ENCODE measurements at regions not wholly inside any gene's neighbourhood (a gene's known extent, or its start where the extent isn't known, plus 50 kb on each side); places are given as distances from the start of the nearest gene placed in this dataset.

- Histone ChIP-seq H3K27ac (no peak overlapping the region), H3K4me3 (ENCODE audit: low read depth, low read length) (no peak overlapping the region), H3K36me3 (replicated peaks) (no peaks in the 10 kb centered on the region), H3K27me3 (replicated peaks) (no peaks in the 10 kb centered on the region)
- no peak for DNase-seq
- no peak for TF ChIP-seq CTCF (IDR thresholded peaks at IDR 0.05; ENCODE audit: low read depth, low read length, missing control alignments)
- in situ Hi-C loops (cut with HindIII; ENCODE audit: low pct_ligation_motif_present, low sequenced_read_pairs) = no loop called here
These were observed 368.7 kb upstream of the ARHGEF26 start for GRCh38 chr3:153752405-153753027.

- in situ Hi-C loops (cut with HindIII; ENCODE audit: low pct_ligation_motif_present, low sequenced_read_pairs) = no loop called here
- DNase-seq = no peak
- Histone ChIP-seq H3K27me3 (replicated peaks) (no peaks in the 10 kb centered on the region), H3K4me3 (ENCODE audit: low read depth, low read length) (no peak overlapping the region), H3K27ac (no peak overlapping the region), H3K36me3 (replicated peaks) (no peaks in the 10 kb centered on the region)
- no peak for TF ChIP-seq CTCF (IDR thresholded peaks at IDR 0.05; ENCODE audit: low read depth, low read length, missing control alignments)
These were observed 368.2 kb upstream of the ARHGEF26 start for GRCh38 chr3:153753035-153753434.

- in situ Hi-C loops (cut with HindIII; ENCODE audit: low pct_ligation_motif_present, low sequenced_read_pairs) = no loop called here
- TF ChIP-seq CTCF (IDR thresholded peaks at IDR 0.05; ENCODE audit: low read depth, low read length, missing control alignments) = no peak
These were observed 364.4 kb upstream of the ARHGEF26 start for GRCh38 chr3:153756816-153757215.

GRCh38 chr3:153757839-153758238 is 363.4 kb upstream of the ARHGEF26 start:
- DNase-seq = no peak
- Histone ChIP-seq H3K27me3 (replicated peaks) (no peaks in the 10 kb centered on the region), H3K27ac (no peak overlapping the region), H3K36me3 (replicated peaks) (no peaks in the 10 kb centered on the region), H3K4me3 (ENCODE audit: low read depth, low read length) (no peak overlapping the region)
- TF ChIP-seq CTCF (IDR thresholded peaks at IDR 0.05; ENCODE audit: low read depth, low read length, missing control alignments) = no peak
- in situ Hi-C loops (cut with HindIII; ENCODE audit: low pct_ligation_motif_present, low sequenced_read_pairs) = no loop called here

More at GRCh38 chr3:153756816-153757215, 364.4 kb upstream of the ARHGEF26 start:
- H3K27me3 ChIP-seq (replicated peaks) = no peaks in the 10 kb centered on the region
- DNase-seq = no peak
- no peak overlapping the region for H3K4me3 ChIP-seq (ENCODE audit: low read depth, low read length)
- H3K36me3 ChIP-seq (replicated peaks) = no peaks in the 10 kb centered on the region
- no peak overlapping the region for H3K27ac ChIP-seq

GRCh38 chr3:153760948-153761347 is 360.2 kb upstream of the ARHGEF26 start:
- H3K36me3 ChIP-seq (replicated peaks) = no peaks in the 10 kb centered on the region
- DNase-seq = no peak
- no peak overlapping the region for H3K4me3 ChIP-seq (ENCODE audit: low read depth, low read length)
- in situ Hi-C loops (cut with HindIII; ENCODE audit: low pct_ligation_motif_present, low sequenced_read_pairs) = no loop called here
- H3K27ac ChIP-seq = no peak overlapping the region
- no peaks in the 10 kb centered on the region for H3K27me3 ChIP-seq (replicated peaks)
- TF ChIP-seq CTCF (IDR thresholded peaks at IDR 0.05; ENCODE audit: low read depth, low read length, missing control alignments) = no peak
